ENCODE measurements at regions not wholly inside any gene's neighbourhood (a gene's known extent, or its start where the extent isn't known, plus 50 kb on each side); places are given as distances from the start of the nearest gene placed in this dataset.

DNA sequence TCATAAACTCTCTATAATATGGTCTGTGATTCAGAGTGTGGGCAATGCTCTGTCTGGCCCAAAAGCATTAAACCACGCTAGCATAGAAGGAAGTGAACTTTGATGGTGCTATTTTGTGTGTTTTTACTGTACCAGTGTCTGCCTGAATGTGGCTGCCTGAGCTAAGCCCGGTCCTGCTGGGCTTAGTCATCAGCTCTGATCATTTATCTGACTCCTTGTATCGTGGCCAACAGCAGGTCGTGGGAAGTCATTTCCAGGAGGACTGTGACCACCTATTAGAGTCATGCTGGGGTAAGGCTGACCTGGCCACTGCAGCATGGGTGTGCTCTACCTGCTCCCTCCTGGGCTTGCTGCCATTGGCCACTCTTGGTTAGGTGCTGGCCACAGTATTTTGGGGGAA, 239.1 kb upstream of the CEP162 start:
- no peak overlapping the region for H3K27ac Mint-ChIP-seq
- no peak overlapping the region for H3K4me3 Mint-ChIP-seq
- ATAC-seq (no peak), DNase-seq (ENCODE audit: low spot score) (peak; percentile 6)
- H4K20me1 ChIP-seq (replicated peaks; ENCODE audit: insufficient read depth) = no peaks in the 10 kb centered on the region
- H3K36me3 ChIP-seq (ENCODE audit: insufficient read depth) = no peaks in the 10 kb centered on the region
- H3K4me2 ChIP-seq = no peak overlapping the region
- no peak overlapping the region for H2AFZ ChIP-seq
- H3K27ac ChIP-seq (ENCODE audit: low read depth) = no peak overlapping the region
- H3K9me3 Mint-ChIP-seq = no peaks in the 10 kb centered on the region; the same call in 2 of the 3 replicates
- H3K4me1 ChIP-seq (ENCODE audit: insufficient read depth) = no peaks in the 10 kb centered on the region
- no peaks in the 10 kb centered on the region for H3K27me3 ChIP-seq (ENCODE audit: insufficient read depth)
- peaks cover 3% of the 10 kb centered on the region; the same call in 1 of the 3 replicates for H3K4me1 Mint-ChIP-seq
- TF ChIP-seq EZH2 (IDR thresholded peaks at IDR 0.05; ENCODE audit: low read depth, unreplicated experiment) = no peak
- TF ChIP-seq NANOG (IDR thresholded peaks at IDR 0.05; ENCODE audit: borderline replicate concordance) = no peak
- TF ChIP-seq, protein P1, sequence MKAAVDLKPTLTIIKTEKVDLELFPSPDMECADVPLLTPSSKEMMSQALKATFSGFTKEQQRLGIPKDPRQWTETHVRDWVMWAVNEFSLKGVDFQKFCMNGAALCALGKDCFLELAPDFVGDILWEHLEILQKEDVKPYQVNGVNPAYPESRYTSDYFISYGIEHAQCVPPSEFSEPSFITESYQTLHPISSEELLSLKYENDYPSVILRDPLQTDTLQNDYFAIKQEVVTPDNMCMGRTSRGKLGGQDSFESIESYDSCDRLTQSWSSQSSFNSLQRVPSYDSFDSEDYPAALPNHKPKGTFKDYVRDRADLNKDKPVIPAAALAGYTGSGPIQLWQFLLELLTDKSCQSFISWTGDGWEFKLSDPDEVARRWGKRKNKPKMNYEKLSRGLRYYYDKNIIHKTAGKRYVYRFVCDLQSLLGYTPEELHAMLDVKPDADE (IDR thresholded peaks at IDR 0.05) = no peak
- TF ChIP-seq, protein P2, sequence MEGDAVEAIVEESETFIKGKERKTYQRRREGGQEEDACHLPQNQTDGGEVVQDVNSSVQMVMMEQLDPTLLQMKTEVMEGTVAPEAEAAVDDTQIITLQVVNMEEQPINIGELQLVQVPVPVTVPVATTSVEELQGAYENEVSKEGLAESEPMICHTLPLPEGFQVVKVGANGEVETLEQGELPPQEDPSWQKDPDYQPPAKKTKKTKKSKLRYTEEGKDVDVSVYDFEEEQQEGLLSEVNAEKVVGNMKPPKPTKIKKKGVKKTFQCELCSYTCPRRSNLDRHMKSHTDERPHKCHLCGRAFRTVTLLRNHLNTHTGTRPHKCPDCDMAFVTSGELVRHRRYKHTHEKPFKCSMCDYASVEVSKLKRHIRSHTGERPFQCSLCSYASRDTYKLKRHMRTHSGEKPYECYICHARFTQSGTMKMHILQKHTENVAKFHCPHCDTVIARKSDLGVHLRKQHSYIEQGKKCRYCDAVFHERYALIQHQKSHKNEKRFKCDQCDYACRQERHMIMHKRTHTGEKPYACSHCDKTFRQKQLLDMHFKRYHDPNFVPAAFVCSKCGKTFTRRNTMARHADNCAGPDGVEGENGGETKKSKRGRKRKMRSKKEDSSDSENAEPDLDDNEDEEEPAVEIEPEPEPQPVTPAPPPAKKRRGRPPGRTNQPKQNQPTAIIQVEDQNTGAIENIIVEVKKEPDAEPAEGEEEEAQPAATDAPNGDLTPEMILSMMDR (conservative IDR thresholded peaks at IDR 0.05; ENCODE audit: low read depth in 2 of 2) = no peak
- TF ChIP-seq POLR2AphosphoS5 (IDR thresholded peaks at IDR 0.05; ENCODE audit: low read depth) = no peak
- TF ChIP-seq, protein P3, sequence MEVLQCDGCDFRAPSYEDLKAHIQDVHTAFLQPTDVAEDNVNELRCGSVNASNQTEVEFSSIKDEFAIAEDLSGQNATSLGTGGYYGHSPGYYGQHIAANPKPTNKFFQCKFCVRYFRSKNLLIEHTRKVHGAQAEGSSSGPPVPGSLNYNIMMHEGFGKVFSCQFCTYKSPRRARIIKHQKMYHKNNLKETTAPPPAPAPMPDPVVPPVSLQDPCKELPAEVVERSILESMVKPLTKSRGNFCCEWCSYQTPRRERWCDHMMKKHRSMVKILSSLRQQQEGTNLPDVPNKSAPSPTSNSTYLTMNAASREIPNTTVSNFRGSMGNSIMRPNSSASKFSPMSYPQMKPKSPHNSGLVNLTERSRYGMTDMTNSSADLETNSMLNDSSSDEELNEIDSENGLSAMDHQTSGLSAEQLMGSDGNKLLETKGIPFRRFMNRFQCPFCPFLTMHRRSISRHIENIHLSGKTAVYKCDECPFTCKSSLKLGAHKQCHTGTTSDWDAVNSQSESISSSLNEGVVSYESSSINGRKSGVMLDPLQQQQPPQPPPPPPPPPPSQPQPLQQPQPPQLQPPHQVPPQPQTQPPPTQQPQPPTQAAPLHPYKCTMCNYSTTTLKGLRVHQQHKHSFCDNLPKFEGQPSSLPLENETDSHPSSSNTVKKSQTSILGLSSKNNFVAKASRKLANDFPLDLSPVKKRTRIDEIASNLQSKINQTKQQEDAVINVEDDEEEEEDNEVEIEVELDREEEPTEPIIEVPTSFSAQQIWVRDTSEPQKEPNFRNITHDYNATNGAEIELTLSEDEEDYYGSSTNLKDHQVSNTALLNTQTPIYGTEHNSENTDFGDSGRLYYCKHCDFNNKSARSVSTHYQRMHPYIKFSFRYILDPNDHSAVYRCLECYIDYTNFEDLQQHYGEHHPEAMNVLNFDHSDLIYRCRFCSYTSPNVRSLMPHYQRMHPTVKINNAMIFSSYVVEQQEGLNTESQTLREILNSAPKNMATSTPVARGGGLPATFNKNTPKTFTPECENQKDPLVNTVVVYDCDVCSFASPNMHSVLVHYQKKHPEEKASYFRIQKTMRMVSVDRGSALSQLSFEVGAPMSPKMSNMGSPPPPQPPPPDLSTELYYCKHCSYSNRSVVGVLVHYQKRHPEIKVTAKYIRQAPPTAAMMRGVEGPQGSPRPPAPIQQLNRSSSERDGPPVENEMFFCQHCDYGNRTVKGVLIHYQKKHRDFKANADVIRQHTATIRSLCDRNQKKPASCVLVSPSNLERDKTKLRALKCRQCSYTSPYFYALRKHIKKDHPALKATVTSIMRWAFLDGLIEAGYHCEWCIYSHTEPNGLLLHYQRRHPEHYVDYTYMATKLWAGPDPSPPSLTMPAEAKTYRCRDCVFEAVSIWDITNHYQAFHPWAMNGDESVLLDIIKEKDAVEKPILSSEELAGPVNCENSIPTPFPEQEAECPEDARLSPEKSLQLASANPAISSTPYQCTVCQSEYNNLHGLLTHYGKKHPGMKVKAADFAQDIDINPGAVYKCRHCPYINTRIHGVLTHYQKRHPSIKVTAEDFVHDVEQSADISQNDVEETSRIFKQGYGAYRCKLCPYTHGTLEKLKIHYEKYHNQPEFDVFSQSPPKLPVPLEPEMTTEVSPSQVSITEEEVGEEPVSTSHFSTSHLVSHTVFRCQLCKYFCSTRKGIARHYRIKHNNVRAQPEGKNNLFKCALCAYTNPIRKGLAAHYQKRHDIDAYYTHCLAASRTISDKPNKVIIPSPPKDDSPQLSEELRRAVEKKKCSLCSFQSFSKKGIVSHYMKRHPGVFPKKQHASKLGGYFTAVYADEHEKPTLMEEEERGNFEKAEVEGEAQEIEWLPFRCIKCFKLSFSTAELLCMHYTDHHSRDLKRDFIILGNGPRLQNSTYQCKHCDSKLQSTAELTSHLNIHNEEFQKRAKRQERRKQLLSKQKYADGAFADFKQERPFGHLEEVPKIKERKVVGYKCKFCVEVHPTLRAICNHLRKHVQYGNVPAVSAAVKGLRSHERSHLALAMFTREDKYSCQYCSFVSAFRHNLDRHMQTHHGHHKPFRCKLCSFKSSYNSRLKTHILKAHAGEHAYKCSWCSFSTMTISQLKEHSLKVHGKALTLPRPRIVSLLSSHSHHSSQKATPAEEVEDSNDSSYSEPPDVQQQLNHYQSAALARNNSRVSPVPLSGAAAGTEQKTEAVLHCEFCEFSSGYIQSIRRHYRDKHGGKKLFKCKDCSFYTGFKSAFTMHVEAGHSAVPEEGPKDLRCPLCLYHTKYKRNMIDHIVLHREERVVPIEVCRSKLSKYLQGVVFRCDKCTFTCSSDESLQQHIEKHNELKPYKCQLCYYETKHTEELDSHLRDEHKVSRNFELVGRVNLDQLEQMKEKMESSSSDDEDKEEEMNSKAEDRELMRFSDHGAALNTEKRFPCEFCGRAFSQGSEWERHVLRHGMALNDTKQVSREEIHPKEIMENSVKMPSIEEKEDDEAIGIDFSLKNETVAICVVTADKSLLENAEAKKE (CRISPR knock-in tag; IDR thresholded peaks at IDR 0.05) = no peak
- TF ChIP-seq STAT1 (IDR thresholded peaks at IDR 0.05; ENCODE audit: unreplicated experiment) = no peak
- no peak for TF ChIP-seq CREB1 (CRISPR knock-in tag; IDR thresholded peaks at IDR 0.05; ENCODE audit: low read depth)
- TF ChIP-seq ZNF331 (CRISPR knock-in tag; IDR thresholded peaks at IDR 0.05; ENCODE audit: low read depth) = no peak
- no peak for TF ChIP-seq ZNF114 (CRISPR knock-in tag; IDR thresholded peaks at IDR 0.05)
- TF ChIP-seq EZH2phosphoT487 (IDR thresholded peaks at IDR 0.05; ENCODE audit: unreplicated experiment) = no peak
- TF ChIP-seq, protein P4, sequence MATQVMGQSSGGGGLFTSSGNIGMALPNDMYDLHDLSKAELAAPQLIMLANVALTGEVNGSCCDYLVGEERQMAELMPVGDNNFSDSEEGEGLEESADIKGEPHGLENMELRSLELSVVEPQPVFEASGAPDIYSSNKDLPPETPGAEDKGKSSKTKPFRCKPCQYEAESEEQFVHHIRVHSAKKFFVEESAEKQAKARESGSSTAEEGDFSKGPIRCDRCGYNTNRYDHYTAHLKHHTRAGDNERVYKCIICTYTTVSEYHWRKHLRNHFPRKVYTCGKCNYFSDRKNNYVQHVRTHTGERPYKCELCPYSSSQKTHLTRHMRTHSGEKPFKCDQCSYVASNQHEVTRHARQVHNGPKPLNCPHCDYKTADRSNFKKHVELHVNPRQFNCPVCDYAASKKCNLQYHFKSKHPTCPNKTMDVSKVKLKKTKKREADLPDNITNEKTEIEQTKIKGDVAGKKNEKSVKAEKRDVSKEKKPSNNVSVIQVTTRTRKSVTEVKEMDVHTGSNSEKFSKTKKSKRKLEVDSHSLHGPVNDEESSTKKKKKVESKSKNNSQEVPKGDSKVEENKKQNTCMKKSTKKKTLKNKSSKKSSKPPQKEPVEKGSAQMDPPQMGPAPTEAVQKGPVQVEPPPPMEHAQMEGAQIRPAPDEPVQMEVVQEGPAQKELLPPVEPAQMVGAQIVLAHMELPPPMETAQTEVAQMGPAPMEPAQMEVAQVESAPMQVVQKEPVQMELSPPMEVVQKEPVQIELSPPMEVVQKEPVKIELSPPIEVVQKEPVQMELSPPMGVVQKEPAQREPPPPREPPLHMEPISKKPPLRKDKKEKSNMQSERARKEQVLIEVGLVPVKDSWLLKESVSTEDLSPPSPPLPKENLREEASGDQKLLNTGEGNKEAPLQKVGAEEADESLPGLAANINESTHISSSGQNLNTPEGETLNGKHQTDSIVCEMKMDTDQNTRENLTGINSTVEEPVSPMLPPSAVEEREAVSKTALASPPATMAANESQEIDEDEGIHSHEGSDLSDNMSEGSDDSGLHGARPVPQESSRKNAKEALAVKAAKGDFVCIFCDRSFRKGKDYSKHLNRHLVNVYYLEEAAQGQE (IDR thresholded peaks at IDR 0.05; ENCODE audit: unreplicated experiment) = no peak
- TF ChIP-seq JUNB (IDR thresholded peaks at IDR 0.05; ENCODE audit: unreplicated experiment) = no peak
- H3K27me3 Mint-ChIP-seq (ENCODE audit: insufficient read depth, low read depth, poor library complexity) = no peaks in the 10 kb centered on the region
- no peaks in the 10 kb centered on the region for H3F3A ChIP-seq (replicated peaks; ENCODE audit: low read depth)
- H3K36me3 Mint-ChIP-seq (ENCODE audit: low read depth) = no peaks in the 10 kb centered on the region
- H3K79me2 ChIP-seq (replicated peaks; ENCODE audit: insufficient read depth) = no peaks in the 10 kb centered on the region
- H3K4me3 ChIP-seq = no peak overlapping the region
- H3K9me2 ChIP-seq (ENCODE audit: insufficient read depth) = peaks cover 5% of the 10 kb centered on the region
